Adrenal gland (tissue), 9 donors: ENCODE measurements at regions not wholly inside any gene's neighbourhood (a gene's known extent, or its start where the extent isn't known, plus 50 kb on each side); places are given as distances from the start of the nearest gene placed in this dataset.
"Not testable (repeated sequence)": the region's sequence is repeated elsewhere in the genome, so short reads cannot be mapped to it uniquely, and the experiment has no call there.

Experiments used
- DNase-seq, 7 donors: peaks; one replicate each; pipeline ENCODE4 v3.0.0-alpha.2; 2019 to 2020
- H3K27ac ChIP-seq, 5 donors: fragments of 200-600 bp; sonication (generic) in 4 of 5; 1 replicate in 3 of 5; 2 replicates in 2 of 5; pipeline versions ENCODE4 v1.5.1 to v1.8.0; 2016 to 2020; ENCODE audit warnings: mild to moderate bottlenecking in 1 of 5
- H3K27me3 ChIP-seq: fragments of 200-600 bp; 2 replicates; pipeline ENCODE4 v1.8.0; 2021
- H3K36me3 ChIP-seq, 2 donors: fragments of 200-600 bp; replicated peaks in 1 of 2; 1 replicate in 1 of 2; 2 replicates in 1 of 2; pipeline versions ENCODE4 v1.5.1 to v1.8.0; 2018 to 2022
- H3K4me1 ChIP-seq, 2 donors: fragments of 200-600 bp; replicated peaks in 1 of 2; 1 replicate in 1 of 2; 2 replicates in 1 of 2; pipeline versions ENCODE4 v1.5.1 to v1.8.0; 2018 to 2021
- H3K4me3 ChIP-seq, 4 donors: fragments of 200-600 bp; sonication (generic) in 3 of 4; one replicate each; pipeline ENCODE4 v1.5.1; 2016 to 2018
- H3K9me3 ChIP-seq, 3 donors: fragments of 200-600 bp; sonication (generic) in 1 of 3; replicated peaks in 1 of 3; 1 replicate in 2 of 3; 2 replicates in 1 of 3; pipeline versions ENCODE4 v1.5.1 to v1.8.0; 2016 to 2021
- POLR2A ChIP-seq, 2 donors: fragments of 450-650 bp; IDR thresholded peaks; one replicate each; pipeline ENCODE4 v1.6.1; 2017; ENCODE audit warnings: antibody characterized with exemption in 2 of 2, mild to moderate bottlenecking in 2 of 2, moderate library complexity in 1 of 2
- WGBS, 4 donors: extraction: QIAGEN DNeasy Blood & Tissue Kit in 2 of 4; methylation state at CpG; one replicate each; pipeline versions ENCODE4 v1.1.5 to v1.1.7; 2013 to 2017; 5-methylcytosine and 5-hydroxymethylcytosine counted together
- intact Hi-C, 2 donors: fragments of 100-400 bp; cut with DNase I; formaldehyde crosslinking; loops; one replicate each; pipeline versions ENCODE4 v1.14.1 to v1.15.0; 2022 to 2023
- TF ChIP-seq, protein P1 (sequence below), 6 experiments: fragments of 450-650 bp in 4 of 6; fragments of 200-600 bp in 2 of 6; sonication (generic) in 1 of 6; IDR thresholded peaks; 1 replicate in 5 of 6; 2 replicates in 1 of 6; pipeline versions ENCODE4 v1.5.1 to v1.8.0; 2016 to 2021; ENCODE audit warnings: antibody characterized with exemption in 6 of 6, mild to moderate bottlenecking in 2 of 6, moderate library complexity in 1 of 6
- donor health status: healthy with polysubstance abuse.
- donor health status: Bipolar disorder and iron deficiency.
- donor health status: DM: yes; HTN: yes; CAD: no.
- donor health status: DM: no; HTN: no; CAD: no.
- donor health status: DM: no; HTN: no; CAD: no.

DNA sequence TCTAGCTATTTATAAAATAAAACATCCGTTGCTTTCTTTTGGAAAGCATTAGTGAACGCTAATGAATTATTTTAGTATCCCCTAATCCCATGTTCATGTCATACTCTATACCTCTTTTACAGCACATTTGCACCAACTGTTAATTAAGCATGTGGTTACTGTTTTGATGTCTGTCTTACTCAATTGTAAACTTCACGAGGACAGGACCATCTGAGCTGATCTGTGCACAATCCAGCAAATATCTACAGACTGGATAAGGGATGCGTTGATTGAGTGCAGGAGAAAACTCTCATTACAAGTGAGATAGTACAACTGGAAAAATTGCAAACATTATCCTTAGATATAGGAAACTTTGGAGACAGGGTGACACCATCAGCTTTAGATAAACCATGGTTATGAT lies 201.1 kb downstream of the PCDH20 start:
- Histone ChIP-seq H3K4me1 (no peaks in the 10 kb centered on the region), H3K27ac (no peak overlapping the region), H3K4me3 (no peak overlapping the region), H3K27me3 (no peaks in the 10 kb centered on the region), H3K9me3 (no peaks in the 10 kb centered on the region), H3K36me3 (no peaks in the 10 kb centered on the region)
- TF ChIP-seq POLR2A (IDR thresholded peaks at IDR 0.05): no peak
- TF ChIP-seq, protein P1, sequence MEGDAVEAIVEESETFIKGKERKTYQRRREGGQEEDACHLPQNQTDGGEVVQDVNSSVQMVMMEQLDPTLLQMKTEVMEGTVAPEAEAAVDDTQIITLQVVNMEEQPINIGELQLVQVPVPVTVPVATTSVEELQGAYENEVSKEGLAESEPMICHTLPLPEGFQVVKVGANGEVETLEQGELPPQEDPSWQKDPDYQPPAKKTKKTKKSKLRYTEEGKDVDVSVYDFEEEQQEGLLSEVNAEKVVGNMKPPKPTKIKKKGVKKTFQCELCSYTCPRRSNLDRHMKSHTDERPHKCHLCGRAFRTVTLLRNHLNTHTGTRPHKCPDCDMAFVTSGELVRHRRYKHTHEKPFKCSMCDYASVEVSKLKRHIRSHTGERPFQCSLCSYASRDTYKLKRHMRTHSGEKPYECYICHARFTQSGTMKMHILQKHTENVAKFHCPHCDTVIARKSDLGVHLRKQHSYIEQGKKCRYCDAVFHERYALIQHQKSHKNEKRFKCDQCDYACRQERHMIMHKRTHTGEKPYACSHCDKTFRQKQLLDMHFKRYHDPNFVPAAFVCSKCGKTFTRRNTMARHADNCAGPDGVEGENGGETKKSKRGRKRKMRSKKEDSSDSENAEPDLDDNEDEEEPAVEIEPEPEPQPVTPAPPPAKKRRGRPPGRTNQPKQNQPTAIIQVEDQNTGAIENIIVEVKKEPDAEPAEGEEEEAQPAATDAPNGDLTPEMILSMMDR (IDR thresholded peaks at IDR 0.05): no peak
- WGBS, 4 donors: 70 to 74% (median 71%) methylated on average over 4 of the region's 4 CpGs
- intact Hi-C loops: no loop called here
- DNase-seq: no peak

DNA sequence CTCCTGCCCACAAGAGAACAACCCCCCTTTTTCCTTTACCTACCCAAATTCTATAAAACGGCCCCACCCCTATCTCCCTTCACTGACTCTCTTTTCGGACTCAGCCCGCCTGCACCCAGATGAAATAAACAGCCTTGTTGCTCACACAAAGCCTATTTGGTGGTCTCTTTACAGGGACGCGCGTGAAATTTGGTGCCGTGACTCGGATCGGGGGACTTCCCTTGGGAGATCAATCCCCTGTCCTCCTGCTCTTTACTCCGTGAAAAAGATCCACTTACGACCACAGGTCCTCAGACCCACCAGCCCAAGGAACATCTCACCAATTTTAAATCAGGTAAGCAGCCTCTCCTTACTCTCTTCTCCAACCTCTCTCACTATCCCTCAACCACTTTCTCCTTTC lies 209.8 kb downstream of the PCDH20 start:
- H3K4me1 ChIP-seq, H3K9me3 ChIP-seq, H3K27me3 ChIP-seq, H3K36me3 ChIP-seq, H3K4me3 ChIP-seq, intact Hi-C loops, DNase-seq, H3K27ac ChIP-seq: not testable (repeated sequence)
- 80 to 88% (median 86%) methylated on average over 11 of the region's 11 CpGs for WGBS, 4 donors

DNA sequence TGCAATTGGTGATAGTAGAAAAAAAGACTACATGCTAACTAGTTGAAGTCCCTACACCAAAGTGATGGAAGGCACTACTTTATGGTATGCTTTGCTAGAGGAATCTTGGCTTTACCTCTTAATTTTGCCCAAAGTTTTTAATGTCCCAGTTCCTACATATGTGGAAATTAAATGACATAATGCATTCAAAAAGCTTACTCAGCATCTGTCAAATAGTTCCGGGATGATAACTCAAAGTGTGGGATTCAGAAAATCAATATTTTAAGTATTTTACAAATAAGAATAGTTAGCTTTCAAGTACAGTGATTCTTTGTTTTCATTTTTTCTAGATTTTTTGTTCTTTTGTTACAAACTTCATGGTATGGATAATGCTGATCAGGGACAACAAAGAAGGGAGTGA lies 211.6 kb downstream of the PCDH20 start:
- Histone ChIP-seq H3K36me3 (no peaks in the 10 kb centered on the region), H3K27ac (no peak overlapping the region), H3K27me3 (no peaks in the 10 kb centered on the region), H3K9me3 (no peaks in the 10 kb centered on the region), H3K4me1 (no peaks in the 10 kb centered on the region), H3K4me3 (no peak overlapping the region)
- WGBS, 4 donors: 69 to 92% (median 82%) methylated on average over 1 of the region's 1 CpG
- intact Hi-C loops: no loop called here
- TF ChIP-seq, protein P1 (IDR thresholded peaks at IDR 0.05): no peak
- TF ChIP-seq POLR2A (IDR thresholded peaks at IDR 0.05): no peak
- no peak for DNase-seq

DNA sequence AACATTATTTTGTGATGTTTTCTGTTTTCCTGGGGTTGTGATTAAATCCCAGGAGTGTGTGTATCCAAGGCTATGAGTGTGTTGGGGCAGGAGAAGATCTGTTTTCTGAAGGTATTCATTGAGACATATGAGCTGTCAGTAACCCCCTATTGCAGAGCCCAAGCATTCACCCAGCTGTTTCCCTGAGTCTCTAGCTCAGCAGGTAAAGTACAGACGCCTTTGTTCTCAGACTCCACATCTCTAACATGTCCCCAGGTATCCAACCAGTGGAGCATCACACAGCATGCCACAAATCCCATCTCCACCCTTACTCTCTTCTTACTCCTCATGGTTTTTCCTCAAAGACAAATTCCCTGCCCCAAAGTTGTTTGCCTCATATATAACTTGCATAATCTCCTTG lies 213.6 kb downstream of the PCDH20 start:
- TF ChIP-seq, protein P1 (IDR thresholded peaks at IDR 0.05): no peak
- no peak for TF ChIP-seq POLR2A (IDR thresholded peaks at IDR 0.05)
- Histone ChIP-seq H3K4me3 (no peak overlapping the region), H3K9me3 (no peaks in the 10 kb centered on the region), H3K27ac (no peak overlapping the region), H3K4me1 (no peaks in the 10 kb centered on the region), H3K36me3 (no peaks in the 10 kb centered on the region), H3K27me3 (no peaks in the 10 kb centered on the region)
- no peak for DNase-seq
- intact Hi-C loops: no loop called here
- 0 to 23% (median 13%) methylated on average over 1 of the region's 1 CpG for WGBS, 4 donors

DNA sequence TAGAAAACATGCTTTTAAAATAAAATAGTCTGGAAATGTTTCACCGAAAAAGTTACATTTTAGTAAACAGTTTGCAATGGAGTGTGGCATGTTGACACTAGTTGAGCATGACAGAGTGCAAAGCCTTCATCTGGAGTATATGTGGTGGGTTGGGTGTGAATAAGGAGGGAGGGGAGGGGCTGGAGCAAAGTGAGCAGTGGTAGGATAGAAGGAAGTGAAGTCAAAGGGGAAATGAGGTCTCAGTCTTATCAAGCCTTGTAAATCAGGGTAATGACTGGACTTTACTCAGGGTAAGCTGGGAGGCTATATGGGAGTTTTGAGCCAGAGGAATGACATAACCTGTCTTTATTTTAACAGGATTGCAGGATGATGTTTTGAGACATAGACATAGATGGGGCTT lies 222.8 kb downstream of the PCDH20 start:
- Histone ChIP-seq H3K4me3 (no peak overlapping the region), H3K36me3 (no peaks in the 10 kb centered on the region), H3K27me3 (no peaks in the 10 kb centered on the region), H3K4me1 (no peaks in the 10 kb centered on the region), H3K27ac (no peak overlapping the region), H3K9me3 (no peaks in the 10 kb centered on the region)
- intact Hi-C loops: no loop called here
- WGBS, 4 donors: 71 to 93% (median 75%) methylated on average over 1 of the region's 1 CpG
- no peak for DNase-seq
- TF ChIP-seq POLR2A (IDR thresholded peaks at IDR 0.05): no peak
- TF ChIP-seq, protein P1 (IDR thresholded peaks at IDR 0.05): no peak
